ENCODE measurements at regions not wholly inside any gene's neighbourhood (a gene's known extent, or its start where the extent isn't known, plus 50 kb on each side); places are given as distances from the start of the nearest gene placed in this dataset.
A peak's percentile ranks its signal among the peaks of the same experiment; 100 is the strongest.
"Not testable (repeated sequence)": the region's sequence is repeated elsewhere in the genome, so short reads cannot be mapped to it uniquely, and the experiment has no call there.

- DNase-seq: no peak
These were observed 226.8 kb downstream of the NMUR2 start for GRCh38 chr5:152178350-152178699.

GRCh38 chr5:152177626-152178349 is 227.3 kb downstream of the NMUR2 start:
- DNase-seq: no peak

GRCh38 chr5:152171888-152172287 is 233.2 kb downstream of the NMUR2 start:
- DNase-seq: no peak

- no peak for DNase-seq
These were observed 234.7 kb downstream of the NMUR2 start for GRCh38 chr5:152170350-152170749.

- no peak for DNase-seq
These were observed 240.2 kb upstream of the GLRA1 start for GRCh38 chr5:152164860-152165259.

GRCh38 chr5:152159894-152160293 is 235.2 kb upstream of the GLRA1 start:
- not testable (repeated sequence) for DNase-seq

GRCh38 chr5:152154452-152154851 is 229.8 kb upstream of the GLRA1 start:
- not testable (repeated sequence) for DNase-seq

GRCh38 chr5:152151940-152152339 is 227.3 kb upstream of the GLRA1 start:
- DNase-seq: no peak

GRCh38 chr5:152151113-152151512 is 226.5 kb upstream of the GLRA1 start:
- no peak for DNase-seq

- DNase-seq: no peak
These were observed 222.6 kb upstream of the GLRA1 start for GRCh38 chr5:152147286-152147685.

- DNase-seq: no peak
These were observed 221.9 kb upstream of the GLRA1 start for GRCh38 chr5:152146566-152146965.

- no peak for DNase-seq
These were observed 219.9 kb upstream of the GLRA1 start for GRCh38 chr5:152144556-152144955.

- no peak for DNase-seq
These were observed 219.4 kb upstream of the GLRA1 start for GRCh38 chr5:152144030-152144429.

GRCh38 chr5:152142840-152143469 is 218.3 kb upstream of the GLRA1 start:
- DNase-seq: peak; percentile 50

GRCh38 chr5:152140347-152140746 is 215.7 kb upstream of the GLRA1 start:
- no peak for DNase-seq

- no peak for DNase-seq
These were observed 212.4 kb upstream of the GLRA1 start for GRCh38 chr5:152137063-152137462.

- DNase-seq: no peak
These were observed 211.7 kb upstream of the GLRA1 start for GRCh38 chr5:152136321-152136720.

- no peak for DNase-seq
These were observed 211.2 kb upstream of the GLRA1 start for GRCh38 chr5:152135827-152136226.

- no peak for DNase-seq
These were observed 201.1 kb upstream of the GLRA1 start for GRCh38 chr5:152125661-152126205.

GRCh38 chr5:152124409-152125041 is 199.9 kb upstream of the GLRA1 start:
- no peak for DNase-seq

GRCh38 chr5:152118676-152119470 is 194.2 kb upstream of the GLRA1 start:
- no peak for DNase-seq

GRCh38 chr5:152116934-152117333 is 192.3 kb upstream of the GLRA1 start:
- DNase-seq: no peak
